ENCODE measurements at regions not wholly inside any gene's neighbourhood (a gene's known extent, or its start where the extent isn't known, plus 50 kb on each side); places are given as distances from the start of the nearest gene placed in this dataset.
A peak's percentile ranks its signal among the peaks of the same experiment; 100 is the strongest.

DNA sequence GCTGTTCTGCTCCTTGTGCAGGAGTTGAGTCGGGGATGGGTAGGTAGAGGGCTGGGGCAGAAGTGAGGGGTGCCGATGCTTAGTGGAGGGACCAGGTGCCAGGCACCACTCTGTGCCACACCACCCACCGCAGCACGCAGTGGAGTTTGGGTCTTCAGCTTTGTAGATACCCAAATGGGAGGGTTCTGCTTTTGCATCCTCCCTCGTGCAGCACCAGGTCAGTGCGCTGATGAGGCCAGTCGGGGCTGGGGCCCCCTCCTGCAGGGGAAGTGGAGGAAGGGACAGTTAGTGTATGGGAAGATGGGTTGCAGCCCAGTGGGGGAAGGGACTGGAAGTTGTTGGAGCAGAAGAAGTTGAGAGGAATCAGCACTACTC is 244.0 kb downstream of the RHOU start:
- DNase-seq, result no peak

DNA sequence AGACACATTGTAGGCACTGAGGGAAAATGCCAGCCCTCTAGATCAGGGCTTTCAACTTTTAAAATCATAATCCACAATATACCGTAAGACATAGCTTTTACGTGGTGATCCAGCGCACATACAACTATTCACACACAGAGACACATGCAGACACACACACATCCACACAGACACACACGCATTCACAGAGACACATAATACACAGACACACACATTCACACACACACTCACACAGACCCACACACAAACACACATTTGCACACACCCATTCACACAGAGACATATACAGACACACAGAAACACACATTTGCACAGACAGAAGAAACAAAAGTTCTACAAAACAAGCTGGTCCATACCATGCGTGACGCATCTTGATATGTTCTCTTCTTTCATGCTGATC is 244.5 kb downstream of the RHOU start:
- DNase-seq, result no peak

DNA sequence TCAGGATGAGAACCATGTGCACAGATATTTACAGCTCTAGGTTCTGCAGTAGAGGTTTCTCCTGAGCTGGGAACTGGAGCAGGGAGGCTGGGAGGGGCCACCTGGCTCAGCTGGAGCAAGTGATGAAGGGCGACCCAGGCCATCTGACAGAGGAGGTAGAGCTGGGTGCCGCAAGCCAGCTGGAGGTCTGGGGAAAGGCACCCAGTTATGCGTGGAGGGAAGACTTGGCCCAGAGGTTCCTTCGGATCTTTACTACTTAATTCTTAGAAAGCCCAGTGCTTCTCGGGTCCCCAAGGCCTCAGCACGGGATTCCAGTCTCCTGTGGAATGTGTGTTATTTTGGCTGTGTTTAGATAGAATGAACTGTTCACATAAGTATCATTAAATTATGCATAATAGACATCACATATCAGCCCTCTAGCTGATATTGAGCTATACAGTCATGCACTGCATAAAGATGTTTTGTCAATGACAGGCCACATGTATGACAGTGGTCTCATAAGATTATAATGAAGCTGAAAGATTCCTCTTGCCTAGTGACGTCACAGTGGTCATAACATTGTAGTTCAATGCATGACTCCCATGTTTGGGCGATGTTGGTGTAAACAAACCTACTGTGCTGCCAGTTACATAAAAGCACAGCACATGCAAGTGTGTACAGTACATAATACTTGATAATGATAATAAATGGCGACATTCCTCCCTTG is 245.1 kb downstream of the RHOU start:
- no peak for DNase-seq

DNA sequence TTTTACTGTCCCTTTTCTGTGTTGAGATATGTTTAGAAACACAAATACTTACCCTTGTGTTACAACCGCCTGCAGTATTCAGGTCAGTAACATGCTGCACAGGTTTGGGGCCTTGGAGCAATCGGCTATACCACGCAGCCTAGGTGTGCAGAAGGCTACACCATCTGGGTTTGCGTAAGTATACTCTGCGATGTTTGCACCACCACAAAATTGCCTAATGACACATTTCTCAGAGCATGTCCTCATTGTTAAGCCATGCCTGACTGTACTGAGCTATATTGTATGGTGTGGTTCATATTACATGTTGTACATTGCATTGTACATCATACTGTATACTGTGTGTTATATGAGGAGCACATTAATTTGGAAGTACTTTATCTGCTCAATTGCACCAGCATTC is 247.4 kb downstream of the RHOU start:
- DNase-seq, result no peak

DNA sequence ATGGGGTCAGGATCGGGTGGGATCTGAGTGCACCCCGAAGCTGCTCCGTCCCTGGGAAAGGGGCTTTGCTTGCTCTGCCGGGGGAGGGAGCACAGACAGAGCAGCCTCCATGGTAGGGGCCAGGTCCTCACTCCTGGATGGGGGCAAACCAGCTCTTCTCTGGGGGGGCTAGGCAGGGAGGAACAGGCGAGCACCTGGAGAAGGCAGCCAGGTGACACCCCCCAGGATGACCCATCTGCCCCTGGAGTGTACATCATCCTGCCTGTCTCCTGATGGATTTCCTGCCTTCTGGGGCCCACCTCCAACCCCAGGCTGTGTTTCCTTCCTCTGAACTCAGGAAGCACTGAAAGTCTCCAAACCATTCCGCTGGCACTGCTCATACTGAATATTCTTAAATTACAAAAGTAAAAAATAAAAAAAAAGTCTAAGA is 248.0 kb downstream of the RHOU start:
- no peak for DNase-seq

DNA sequence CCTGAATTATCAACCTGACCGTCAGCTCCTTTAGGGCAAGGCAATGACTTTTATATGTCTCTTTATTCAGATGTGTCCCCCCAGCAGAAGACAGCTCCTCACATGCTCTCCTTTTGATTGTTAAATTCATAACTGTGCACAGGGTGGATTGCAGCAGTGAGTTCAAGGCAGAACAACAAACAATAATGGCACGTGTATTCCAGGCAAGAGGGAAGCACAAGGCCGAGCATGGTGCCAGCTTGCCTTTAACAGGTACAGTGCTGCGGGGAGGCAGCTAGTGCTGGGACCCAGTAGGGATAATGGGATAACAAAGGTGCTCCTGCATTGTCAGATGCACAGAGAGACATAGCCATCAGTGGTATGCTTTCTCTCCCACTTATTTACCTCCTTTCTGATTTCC is 248.4 kb downstream of the RHOU start:
- DNase-seq, result no peak

DNA sequence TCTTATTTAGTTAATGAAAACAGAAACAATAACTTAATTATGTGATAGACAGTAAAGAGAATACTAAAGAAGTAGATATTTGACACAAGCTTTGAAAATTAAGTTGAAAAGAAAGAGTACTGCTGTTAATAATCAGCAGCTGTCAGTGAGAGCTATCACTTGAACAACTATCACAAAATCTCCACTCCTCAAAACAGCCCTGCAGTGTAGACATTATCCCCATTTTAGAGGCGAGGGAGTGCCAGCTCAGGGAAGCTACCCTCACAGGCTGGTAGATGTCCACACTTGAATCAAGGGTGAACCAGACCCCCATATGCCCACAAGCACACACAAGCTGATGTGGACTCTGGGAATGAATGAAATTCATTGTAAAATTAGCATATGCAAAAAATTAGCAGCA is 248.8 kb downstream of the RHOU start:
- no peak for DNase-seq

DNA sequence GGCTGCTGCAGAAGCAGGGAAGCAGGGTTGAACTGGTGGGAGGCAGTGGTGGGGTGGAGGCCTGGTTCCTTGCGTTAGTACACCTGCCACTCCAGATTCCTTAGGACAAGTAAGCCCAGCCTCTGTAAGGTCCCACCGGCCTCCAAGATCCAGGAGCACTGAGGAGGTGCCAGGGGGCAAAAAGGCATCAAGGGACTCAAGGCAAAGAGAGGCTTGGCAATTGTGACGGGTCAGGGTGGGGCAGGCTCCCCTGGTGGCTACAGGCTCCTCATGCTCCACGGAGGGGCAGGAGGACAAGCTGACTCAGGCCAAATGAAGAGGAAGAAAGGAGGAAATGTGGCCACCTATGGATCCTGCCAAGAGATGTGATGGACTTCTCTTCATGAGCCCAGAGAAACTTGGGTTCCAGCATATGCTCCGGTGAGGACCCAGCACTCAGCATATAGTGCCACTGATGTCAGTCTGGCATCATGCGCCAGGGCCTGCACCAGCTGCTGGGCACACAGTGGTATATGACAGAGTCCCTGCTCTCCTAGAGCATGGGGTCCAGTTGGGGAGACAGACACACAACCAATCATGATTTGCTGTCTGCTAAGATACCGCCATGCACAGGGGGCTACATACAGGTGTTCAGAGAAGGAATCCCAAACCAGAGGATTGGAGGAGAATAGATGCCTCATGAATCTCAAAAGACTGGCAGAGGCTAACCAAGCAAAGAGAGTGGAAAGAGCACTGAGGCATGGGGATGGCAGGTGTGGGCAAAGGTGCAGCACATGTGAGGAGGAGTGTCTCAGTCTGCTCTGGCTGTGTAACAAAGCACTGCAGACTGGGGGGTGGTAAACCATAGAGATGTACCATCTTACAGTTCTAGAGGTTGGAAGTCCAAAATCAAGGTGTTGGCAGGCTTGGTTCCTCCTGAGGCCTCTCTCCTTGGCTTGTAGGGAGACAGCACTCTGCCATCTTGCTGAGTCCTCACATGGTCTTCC is 249.7 kb downstream of the RHOU start:
- no peak for DNase-seq

DNA sequence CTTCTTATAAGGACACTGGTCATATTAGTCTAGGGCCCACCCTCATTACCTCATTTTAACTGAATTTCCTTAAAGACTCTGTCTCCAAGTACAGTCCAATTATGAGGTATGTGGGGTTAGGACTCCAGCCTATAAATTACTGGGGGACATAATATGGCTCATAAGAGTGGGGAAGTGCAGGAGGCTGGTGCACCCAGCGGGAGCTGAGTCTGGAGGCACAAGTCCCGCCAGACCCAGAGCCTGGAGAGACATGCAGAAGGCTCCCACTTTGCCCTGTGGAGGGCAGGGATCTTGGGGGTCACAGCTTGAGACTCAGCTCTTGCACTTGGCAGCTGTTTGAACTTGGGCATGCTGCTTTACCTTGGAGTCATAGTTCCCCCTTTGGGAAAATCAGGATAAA is 250.4 kb downstream of the RHOU start:
- DNase-seq, result no peak

DNA sequence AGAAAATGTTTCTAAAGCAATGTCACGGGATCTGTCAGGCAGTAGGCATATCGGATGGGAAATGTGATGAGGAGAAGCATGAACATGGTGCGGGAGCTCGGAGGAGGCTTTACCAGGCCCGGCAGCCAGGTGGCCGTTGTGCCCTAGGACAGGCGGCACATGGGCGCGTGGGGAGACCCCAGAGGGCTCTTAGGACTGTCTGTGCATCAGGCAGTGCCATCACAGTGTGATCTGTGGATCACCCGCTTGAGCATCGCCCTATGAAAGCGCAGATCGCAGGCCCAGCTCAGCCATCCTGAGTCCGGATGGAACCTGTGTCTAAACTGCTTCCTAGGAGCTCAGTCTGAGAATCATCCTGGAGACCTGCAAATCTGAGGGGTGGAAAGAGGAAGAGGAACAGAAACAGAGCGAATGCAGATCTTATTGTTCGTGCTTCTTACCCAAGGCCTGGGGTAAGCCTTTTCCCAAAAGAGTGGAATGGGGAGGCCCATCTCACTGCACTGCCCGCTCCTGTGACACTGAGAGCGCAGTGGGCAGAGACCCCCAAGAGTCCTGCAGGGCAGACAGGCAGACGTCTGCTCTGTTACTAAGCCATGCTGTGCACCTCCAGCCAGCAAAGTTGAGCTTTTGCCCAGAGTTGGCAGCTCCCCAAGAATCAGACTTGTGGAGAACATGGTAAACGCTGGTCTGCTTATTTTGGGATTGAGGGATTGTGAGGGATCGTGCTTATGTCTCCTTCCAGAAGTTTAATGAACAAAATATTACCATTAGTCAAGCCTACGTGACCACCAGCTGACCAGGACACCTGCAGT is 251.0 kb downstream of the RHOU start:
- DNase-seq, result no peak

DNA sequence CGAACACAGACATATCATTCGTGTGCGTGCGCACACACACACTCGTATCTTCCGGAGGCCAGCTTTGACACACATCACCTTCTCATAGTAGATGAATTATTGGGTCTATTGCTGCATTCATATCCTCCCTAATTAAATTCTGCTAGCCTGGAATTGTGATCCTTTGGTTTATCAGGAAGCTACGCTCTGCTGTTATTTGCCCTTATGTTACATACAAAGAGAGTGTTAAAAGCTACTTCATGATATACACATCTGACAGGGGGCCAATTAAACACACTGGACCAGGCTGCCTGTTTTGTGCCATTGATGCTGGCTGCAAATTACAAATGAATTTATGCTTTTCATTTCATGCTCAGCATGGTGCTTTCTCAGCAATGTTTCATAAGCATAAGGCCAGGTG is 252.0 kb downstream of the RHOU start:
- no peak for DNase-seq

DNA sequence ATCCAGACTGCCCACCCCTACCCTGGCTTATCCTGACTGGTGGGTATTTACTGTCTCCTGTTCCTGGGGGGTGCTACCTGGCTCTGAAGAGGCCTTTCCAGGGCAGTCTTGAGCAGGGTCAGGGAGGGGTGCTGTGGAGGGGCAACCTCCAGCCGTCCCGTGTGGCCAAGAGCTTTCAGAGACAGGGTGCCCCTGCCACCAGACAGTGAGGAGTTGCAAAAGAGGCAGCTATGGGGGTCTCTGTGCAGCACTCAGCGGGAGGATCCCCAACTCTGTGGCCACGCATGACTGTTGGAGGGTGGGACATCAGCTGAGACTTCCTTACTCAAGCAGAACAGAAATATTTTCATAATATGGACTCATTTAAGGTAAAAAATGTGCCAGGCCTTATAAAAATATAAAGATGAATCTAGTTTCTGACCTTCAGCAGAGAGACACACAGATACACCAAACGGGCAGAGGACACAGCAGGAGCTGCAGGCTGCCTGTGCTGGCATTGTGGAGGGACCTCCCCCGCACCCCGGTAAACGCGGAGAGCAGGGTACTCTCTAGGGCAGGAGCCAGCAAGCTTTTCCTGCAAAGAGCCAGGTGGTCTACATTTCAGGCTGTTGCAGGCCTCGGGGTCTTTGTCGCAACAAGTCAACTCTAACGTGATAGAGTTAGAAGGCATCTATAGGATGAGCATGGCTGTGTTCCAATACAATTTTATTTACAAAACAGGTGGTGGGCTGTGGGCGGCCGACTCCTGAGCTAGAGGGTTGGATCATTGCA is 252.6 kb downstream of the RHOU start:
- no peak for DNase-seq

DNA sequence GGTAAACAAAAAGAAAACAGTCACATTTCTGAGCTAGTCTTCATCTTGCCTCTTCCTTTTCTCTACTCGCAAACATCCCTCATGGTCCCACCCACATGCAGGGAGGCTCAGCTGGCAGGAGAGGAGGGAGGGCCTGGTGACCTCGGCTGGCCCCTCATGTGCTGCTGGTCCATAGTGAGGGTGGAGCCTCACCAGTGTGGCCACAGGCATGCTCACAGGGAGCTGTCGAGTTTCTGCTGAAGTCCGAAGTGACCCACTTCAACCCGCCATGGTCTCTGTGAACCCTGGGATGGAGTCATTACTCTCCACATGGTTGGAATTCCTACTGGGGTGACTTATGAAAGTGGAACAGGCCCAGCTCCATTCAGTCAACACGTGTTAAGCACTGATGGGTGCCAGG is 253.4 kb downstream of the RHOU start:
- DNase-seq, result no peak

DNA sequence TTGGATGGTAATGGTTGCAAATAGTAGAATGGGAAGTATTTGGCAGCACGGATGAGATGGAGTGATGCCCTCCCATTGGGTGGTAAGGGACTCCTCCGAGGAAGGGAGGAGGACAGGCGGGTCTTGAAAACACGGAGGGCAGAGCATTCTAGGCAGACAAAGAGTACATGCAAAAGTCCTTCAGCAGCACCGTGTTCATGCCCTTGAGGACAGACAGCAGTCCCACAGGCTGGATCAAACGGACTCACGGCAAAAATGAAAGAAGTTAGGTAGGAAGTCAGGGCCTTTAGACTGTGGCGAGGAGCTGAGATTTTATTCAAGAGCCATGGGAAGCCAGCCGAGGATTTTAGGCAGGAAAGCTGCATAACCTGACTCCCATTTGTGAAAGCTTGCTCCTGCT is 253.9 kb downstream of the RHOU start:
- DNase-seq, result no peak

DNA sequence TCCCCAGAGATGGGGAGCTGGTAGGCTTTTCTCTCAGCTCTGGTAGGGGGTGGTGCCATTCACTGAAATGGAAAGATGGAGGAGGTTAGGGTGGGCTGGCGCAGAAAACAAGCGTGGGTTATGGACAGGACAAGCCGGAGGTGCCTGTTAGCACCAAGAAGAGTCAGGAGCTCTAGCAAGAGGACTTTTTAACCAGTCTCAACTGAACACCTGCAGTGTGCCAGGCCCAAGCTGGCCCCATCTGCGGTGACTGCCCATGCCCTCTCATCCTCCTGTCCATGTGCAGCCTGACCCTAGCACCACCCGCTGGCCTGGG is 254.4 kb downstream of the RHOU start:
- DNase-seq, result no peak

DNA sequence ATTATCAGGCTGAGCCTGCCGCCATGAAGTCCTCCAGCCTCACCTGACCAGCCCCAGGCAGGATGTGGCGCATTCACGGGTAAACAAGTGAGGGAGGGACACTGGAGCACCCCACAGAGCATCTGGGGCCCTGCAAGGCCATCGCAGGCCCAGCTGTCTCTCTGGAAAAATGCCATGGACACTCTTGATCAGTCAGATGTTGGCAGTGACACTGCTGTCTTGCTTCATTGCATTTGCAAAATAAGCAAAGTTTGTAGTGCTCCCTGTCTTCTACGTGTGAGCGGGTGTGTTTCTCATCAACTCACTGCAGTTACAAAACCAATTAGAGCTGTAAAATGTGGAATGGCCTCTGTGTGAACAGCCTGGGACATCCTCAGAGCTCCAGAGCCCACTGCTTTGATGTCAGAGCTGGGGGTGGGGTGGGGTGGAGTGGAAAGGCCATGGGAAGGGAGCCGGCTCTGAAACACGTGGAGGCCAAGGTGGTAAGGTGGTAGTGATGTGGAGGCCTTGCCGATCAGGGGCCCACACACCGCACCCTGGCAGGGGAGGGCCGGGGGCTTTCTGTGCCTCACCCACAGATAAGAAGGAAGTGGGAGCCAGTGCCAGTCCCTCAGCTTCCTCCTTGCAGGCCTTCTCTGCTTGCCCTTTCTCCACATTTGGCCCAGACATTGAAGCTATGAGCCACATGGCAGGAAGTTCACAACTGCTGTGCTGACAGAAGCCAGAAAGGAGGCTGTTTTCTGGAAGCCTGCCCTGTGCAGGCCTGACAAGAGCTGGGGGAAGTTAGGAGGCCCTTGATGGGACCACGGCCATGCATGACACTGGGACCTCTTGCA is 254.9 kb downstream of the RHOU start:
- DNase-seq, result peak; percentile 30

DNA sequence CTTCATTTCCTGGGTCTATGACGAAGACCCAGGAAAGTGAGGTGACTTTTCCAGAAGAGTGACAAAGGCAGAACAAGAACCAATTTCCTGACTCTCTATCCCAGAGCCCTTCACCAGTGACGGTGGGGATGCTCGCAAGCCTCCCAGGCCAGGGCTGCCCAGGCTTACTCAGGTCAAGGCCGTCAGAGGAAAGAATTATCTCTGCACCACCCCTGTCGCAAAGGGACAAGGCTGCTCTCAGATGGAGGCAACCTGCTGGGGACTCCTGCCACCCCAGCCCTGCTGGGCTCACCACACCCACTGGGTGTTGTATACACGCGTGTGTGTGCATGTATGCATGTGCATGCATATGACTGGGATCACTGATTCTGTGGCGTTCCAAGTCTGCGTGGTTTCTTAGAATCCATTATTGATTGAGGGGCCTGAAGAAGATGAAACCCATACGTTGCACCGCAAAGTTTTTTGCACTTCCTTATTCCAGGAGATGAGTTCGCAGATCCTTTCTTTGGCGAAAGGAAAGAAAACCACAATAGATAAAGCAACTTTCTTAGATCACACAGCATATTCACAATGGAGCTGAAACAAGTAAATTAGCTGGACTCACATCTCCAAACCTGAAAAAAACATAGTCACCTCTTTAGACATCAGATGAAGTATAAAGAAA is 255.8 kb downstream of the RHOU start:
- DNase-seq, result no peak

DNA sequence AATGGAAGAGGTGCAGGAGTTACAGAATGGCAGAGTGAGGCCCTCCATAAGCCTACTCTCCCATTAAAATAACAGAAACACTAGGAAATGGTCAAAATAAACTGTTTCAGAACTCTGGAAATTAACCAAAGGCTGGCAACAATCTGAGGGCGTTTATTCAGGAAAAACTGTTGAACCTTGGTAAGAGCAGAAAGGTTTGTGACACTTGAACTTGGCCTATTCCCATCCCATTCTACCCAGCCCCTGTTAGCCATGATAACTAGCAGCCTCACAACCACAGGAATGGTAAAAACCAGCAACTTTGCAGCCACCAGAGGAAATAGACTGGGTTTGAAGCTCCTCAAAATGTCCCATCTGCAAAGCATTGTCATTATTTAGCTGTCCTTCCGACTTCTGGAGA is 256.8 kb downstream of the RHOU start:
- no peak for DNase-seq

DNA sequence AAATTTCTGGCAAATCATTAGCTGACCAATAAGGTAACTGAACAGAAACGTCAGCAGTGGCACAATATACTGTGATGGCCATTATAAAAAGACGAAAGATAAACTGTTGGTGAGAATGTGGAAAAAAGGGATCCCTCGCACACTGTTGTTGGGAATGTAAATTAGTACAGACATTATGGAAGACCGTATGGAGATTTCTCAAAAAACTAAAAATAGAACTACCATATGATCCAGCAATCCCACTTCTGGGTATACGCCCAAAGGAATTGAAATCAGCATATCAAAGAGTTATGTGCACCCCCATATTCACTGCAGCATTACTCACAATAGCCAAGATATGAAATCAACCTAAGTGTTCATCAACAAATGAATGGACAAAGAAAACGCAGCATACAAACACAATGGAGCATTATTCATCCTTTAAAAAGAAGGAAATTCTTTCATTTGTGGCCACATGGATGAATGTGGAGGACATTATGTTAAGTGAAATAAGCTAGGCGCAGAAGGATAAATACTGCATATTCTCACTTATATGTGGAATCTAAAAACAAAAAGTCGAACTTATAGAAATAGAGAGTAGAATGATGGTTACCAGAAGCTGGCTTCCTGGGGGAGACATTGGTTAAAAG is 257.7 kb downstream of the RHOU start:
- DNase-seq, result no peak

DNA sequence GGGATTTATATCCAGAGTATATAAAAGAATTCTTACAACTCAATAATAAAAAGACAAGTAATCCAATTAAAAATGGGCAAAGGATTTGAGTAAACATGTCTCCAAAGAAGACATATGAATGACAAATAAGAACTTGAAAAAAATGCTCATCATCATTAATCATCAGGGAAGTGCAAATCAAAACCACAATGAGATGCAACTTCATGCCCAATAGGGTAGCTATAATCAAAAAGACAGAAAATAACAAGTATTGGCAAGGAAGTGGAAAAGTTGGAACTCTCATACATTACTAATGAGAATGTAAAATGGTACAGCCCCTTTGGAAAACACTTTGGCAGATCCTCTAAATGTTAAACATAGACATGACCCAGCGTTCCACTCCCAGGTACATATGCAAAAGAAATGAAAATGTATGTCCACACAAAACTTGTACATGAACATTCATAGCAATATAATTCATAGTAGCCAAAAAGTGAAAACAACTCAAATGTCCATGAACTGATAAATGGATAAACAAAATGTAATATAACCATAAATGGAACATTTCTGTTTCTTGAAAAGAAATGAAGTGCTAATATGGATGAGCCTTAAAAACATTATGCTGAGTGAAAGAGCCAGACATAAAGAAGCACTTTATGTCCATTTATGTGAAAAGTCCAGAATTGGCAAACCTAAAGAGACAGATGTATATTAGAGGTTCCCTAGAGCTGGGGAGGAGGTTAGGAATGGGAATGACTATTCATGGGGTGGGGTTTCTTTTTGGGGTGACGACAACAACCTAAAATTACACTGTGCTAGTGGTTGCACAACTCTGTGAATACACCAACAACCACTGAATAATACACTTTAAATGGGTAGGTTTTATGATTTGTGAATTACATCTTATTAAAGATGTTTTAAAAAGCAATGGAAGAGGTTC is 259.7 kb downstream of the RHOU start:
- DNase-seq, result no peak
